ENCODE measurements at regions not wholly inside any gene's neighbourhood (a gene's known extent, or its start where the extent isn't known, plus 50 kb on each side); places are given as distances from the start of the nearest gene placed in this dataset.

DNA sequence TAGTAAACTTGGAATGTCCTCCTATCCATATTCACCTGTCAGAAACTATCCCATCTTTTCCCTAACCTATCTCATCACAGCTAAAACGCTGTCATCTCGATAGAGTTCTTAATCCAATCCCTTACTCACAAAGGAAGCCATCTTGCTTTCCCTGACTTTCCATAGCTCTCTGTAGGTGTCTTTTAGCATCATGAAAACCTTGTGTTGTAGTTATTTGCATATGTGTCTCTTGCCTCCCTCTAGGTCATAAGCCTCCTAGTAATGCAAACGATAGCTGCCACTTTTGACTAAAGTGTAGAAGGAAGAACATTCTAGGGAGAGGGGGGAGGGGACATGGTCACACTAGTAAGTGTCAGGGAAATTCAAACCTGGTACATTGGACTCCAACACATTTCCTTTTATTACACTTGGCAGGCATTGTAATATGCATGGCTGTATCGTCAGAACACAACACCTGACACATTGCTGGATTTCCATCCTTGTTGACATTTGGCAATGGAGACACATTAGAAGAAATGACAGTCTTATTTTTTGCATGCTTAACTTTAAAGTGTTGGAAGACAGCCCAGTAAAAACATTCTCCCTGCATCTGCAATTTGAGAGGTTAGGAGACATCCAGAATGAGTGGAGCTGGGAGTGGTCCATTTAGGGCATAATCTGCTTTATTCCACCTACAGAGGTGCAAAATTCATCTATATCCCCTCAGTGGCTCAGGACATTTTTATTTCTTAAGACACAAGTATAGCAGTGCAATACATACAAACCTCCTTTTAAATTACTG is 283.4 kb downstream of the HAO1 start:
- no peak overlapping the region for H3K9ac ChIP-seq (ENCODE audit: low read length in 3 of 3)
- TF ChIP-seq, protein P1, sequence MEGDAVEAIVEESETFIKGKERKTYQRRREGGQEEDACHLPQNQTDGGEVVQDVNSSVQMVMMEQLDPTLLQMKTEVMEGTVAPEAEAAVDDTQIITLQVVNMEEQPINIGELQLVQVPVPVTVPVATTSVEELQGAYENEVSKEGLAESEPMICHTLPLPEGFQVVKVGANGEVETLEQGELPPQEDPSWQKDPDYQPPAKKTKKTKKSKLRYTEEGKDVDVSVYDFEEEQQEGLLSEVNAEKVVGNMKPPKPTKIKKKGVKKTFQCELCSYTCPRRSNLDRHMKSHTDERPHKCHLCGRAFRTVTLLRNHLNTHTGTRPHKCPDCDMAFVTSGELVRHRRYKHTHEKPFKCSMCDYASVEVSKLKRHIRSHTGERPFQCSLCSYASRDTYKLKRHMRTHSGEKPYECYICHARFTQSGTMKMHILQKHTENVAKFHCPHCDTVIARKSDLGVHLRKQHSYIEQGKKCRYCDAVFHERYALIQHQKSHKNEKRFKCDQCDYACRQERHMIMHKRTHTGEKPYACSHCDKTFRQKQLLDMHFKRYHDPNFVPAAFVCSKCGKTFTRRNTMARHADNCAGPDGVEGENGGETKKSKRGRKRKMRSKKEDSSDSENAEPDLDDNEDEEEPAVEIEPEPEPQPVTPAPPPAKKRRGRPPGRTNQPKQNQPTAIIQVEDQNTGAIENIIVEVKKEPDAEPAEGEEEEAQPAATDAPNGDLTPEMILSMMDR (IDR thresholded peaks at IDR 0.05; ENCODE audit: borderline replicate concordance, extremely low read depth, insufficient read depth) = no peak
- FAIRE-seq = no peak
- no peaks in the 10 kb centered on the region for H3K27me3 ChIP-seq (ENCODE audit: control insufficient read depth, insufficient read depth, low read length)
- DNase-seq = no peak
- H3K4me3 ChIP-seq (ENCODE audit: low read length in 3 of 3) = no peak overlapping the region
- intact Hi-C loops (cut with DNase I) = no loop called here
- H3K9me3 ChIP-seq (ENCODE audit: control insufficient read depth in 2 of 3, insufficient read depth in 1 of 3, low read length in 3 of 3) = no peaks in the 10 kb centered on the region
- no peak overlapping the region for H3K27ac ChIP-seq (ENCODE audit: low read depth in 2 of 2, low read length in 2 of 2)
- no peaks in the 10 kb centered on the region for H3K4me1 ChIP-seq (ENCODE audit: control insufficient read depth in 2 of 3, insufficient read depth in 2 of 3, low read depth in 1 of 3, low read length in 3 of 3)
- no peaks in the 10 kb centered on the region for H3K36me3 ChIP-seq (ENCODE audit: control insufficient read depth in 2 of 3, insufficient read depth in 3 of 3, low read length in 3 of 3)

DNA sequence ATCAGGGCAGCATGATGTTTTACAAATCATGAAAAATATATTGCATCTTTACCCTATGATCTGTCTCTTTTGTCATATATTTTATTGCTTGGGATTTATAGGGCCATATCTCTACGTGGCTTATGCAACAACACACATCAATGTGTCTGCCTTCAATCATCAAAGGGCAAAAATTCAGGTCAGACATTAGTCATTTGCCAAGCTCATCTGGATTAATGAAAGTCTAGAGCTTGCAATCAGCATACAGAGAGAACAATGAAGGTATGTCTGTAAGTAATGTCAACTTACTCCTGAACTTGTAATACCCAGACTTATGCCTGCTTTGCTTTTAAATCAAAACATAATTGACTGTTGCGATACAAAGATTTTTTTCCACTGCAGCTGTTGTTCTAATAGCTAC is 282.7 kb downstream of the HAO1 start:
- no peak overlapping the region for H3K4me3 ChIP-seq (ENCODE audit: low read length in 3 of 3)

GRCh38 chr20:7660165-7660564 is 280.1 kb downstream of the HAO1 start:
- Histone ChIP-seq H3K36me3 (ENCODE audit: control insufficient read depth in 2 of 3, insufficient read depth in 3 of 3, low read length in 3 of 3) (no peaks in the 10 kb centered on the region), H3K9me3 (ENCODE audit: control insufficient read depth in 2 of 3, insufficient read depth in 1 of 3, low read length in 3 of 3) (no peaks in the 10 kb centered on the region), H3K9ac (ENCODE audit: low read length in 3 of 3) (no peak overlapping the region), H3K4me1 (ENCODE audit: control insufficient read depth in 2 of 3, insufficient read depth in 2 of 3, low read depth in 1 of 3, low read length in 3 of 3) (no peaks in the 10 kb centered on the region), H3K4me3 (ENCODE audit: low read length in 3 of 3) (no peak overlapping the region), H3K27ac (ENCODE audit: low read depth in 2 of 2, low read length in 2 of 2) (no peak overlapping the region), H3K27me3 (ENCODE audit: control insufficient read depth, insufficient read depth, low read length) (no peaks in the 10 kb centered on the region)
- FAIRE-seq = no peak
- no peak for DNase-seq
- TF ChIP-seq, protein P1 (IDR thresholded peaks at IDR 0.05; ENCODE audit: borderline replicate concordance, extremely low read depth, insufficient read depth) = no peak
- intact Hi-C loops (cut with DNase I) = no loop called here

More for the DNA sequence above, 282.7 kb downstream of the HAO1 start:
- DNase-seq (no peak), FAIRE-seq (no peak)
- H3K27me3 ChIP-seq (ENCODE audit: control insufficient read depth, insufficient read depth, low read length) = no peaks in the 10 kb centered on the region
- no peak overlapping the region for H3K27ac ChIP-seq (ENCODE audit: low read depth in 2 of 2, low read length in 2 of 2)
- H3K9me3 ChIP-seq (ENCODE audit: control insufficient read depth in 2 of 3, insufficient read depth in 1 of 3, low read length in 3 of 3) = no peaks in the 10 kb centered on the region
- H3K36me3 ChIP-seq (ENCODE audit: control insufficient read depth in 2 of 3, insufficient read depth in 3 of 3, low read length in 3 of 3) = no peaks in the 10 kb centered on the region
- H3K9ac ChIP-seq (ENCODE audit: low read length in 3 of 3) = no peak overlapping the region
- H3K4me1 ChIP-seq (ENCODE audit: control insufficient read depth in 2 of 3, insufficient read depth in 2 of 3, low read depth in 1 of 3, low read length in 3 of 3) = no peaks in the 10 kb centered on the region
- intact Hi-C loops (cut with DNase I) = no loop called here
- TF ChIP-seq, protein P1 (IDR thresholded peaks at IDR 0.05; ENCODE audit: borderline replicate concordance, extremely low read depth, insufficient read depth) = no peak
